Retinal pigment epithelial cell (primary cell): ENCODE measurements at regions not wholly inside any gene's neighbourhood (a gene's known extent, or its start where the extent isn't known, plus 50 kb on each side); places are given as distances from the start of the nearest gene placed in this dataset.

Experiments
- DNase-seq: peaks from one replicate; pipeline ENCODE4 v3.0.0-alpha.2; 2010; ENCODE audit warnings: low read depth
- H3K4me3 ChIP-seq: 2 replicates; pipeline ENCODE4 v1.5.1; 2011; ENCODE audit warnings: mild to moderate bottlenecking, low read length, control low read depth, moderate library complexity
- TF ChIP-seq, protein P1 (sequence below): conservative IDR thresholded peaks from 2 replicates; pipeline ENCODE4 v1.5.1; 2011; ENCODE audit warnings: low read depth, low read length, control low read depth, inconsistent platforms

DNA sequence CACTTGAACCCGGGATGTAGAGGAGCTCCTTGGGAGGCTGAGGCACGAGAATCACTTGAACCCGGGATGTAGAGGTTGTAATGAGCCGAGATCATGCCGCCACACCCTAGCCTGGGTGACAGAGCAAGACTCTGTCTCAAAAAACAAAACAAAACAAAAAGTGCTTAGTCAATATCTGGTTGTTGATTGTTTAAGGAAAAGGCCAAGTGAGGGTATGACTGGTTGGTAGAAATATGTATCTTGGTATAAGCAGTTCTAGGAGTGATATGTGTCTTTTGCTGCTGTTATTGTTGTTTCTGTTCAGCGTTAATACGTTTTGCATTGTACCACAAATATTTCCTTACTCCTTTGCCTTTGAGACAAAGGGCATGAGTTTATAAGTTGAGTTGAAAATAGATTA is 210.7 kb upstream of the DMRT1 start:
- no peak for DNase-seq
- TF ChIP-seq, protein P1, sequence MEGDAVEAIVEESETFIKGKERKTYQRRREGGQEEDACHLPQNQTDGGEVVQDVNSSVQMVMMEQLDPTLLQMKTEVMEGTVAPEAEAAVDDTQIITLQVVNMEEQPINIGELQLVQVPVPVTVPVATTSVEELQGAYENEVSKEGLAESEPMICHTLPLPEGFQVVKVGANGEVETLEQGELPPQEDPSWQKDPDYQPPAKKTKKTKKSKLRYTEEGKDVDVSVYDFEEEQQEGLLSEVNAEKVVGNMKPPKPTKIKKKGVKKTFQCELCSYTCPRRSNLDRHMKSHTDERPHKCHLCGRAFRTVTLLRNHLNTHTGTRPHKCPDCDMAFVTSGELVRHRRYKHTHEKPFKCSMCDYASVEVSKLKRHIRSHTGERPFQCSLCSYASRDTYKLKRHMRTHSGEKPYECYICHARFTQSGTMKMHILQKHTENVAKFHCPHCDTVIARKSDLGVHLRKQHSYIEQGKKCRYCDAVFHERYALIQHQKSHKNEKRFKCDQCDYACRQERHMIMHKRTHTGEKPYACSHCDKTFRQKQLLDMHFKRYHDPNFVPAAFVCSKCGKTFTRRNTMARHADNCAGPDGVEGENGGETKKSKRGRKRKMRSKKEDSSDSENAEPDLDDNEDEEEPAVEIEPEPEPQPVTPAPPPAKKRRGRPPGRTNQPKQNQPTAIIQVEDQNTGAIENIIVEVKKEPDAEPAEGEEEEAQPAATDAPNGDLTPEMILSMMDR = no peak
- no peak overlapping the region for H3K4me3 ChIP-seq

DNA sequence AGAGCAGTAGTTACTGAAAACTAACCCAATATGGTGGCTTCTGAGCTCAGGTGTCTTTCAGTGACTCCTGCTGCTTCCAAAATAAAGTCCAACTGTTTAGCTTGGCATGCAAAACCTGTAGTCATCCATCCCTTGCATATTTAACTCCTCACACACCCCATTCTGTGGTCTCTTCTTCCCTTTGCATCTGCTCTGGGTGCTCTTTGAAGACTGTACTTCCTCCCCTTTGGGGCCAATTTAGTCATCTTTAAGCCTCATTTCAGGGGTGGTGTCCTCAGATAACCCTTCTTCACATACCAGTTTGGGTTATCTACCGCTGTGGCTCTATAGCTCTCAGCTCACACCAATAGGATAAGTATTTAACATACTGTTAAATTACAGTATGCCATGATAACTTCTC is 209.9 kb upstream of the DMRT1 start:
- no peak for DNase-seq
- H3K4me3 ChIP-seq = no peak overlapping the region

DNA sequence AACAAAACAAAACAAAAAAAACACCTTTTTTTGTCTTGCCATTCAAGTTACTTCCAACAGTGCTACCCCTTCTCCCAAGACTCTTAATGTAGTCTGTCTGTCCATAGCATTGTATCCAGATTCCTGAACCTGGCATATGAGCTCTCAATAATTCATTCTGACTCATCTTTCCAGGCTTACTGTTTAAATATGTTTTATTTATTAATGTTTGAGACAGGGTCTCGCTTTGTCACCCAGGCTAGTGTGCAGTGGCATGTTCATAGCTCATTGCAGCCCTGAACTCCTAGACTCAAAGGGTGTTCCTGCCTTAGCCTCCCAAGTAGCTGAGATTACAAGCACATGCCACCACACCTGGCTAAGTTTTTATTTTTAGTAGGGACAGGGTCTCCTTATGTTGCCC is 208.0 kb upstream of the DMRT1 start:
- DNase-seq = no peak
- TF ChIP-seq, protein P1 = no peak
- no peak overlapping the region for H3K4me3 ChIP-seq

More for the DNA sequence above, 209.9 kb upstream of the DMRT1 start:
- TF ChIP-seq, protein P1 = no peak

DNA sequence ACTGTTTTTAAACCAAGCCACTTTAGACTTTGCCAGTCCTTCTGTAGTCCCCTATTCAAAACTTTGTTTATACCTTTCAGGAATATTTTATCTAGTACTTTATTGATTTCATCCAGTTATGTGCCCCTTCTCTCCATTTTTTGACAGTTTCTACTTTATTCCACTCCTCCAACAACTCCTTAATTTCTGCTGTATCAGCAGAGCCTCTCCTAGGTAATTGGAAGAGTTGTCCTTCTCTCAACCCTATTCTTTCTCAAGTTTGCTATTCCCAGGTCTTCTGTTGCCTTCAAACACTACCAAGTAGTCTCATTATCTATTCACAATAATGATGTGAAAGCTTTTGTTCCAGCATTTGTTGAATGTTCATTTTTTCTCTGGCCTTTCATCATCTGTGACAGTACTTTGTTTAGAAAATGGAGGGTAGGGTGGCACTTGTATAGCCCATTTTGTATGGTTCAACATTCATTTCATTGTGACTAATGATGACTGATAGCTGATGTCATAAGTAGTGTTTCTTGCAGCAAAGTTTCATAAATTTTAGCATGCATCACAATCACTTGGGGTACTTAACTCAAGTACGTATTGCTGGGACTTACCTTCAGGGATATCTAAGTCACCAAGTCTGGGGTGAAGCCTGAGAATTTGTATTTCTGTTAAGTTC is 204.4 kb upstream of the DMRT1 start:
- DNase-seq = no peak
- TF ChIP-seq, protein P1 = no peak
- H3K4me3 ChIP-seq = no peak overlapping the region

DNA sequence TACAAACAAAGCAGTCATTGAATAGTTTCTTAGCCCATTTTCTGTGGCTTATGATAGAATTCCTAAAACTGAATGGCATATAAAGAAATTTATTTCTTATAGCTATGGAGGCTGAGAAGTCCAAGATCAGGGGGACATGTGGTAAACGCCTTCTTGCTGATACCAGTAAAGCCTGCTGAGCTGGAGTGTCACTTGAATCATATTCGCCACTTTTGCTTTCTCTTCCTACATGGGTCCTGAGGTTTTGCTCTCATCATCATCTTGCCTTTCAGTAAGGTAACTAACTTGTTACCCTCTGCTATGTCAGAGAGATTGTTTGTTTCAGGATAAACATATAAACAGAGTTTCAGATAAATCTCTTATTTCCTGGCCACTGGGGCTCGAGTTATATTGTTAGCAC is 203.3 kb upstream of the DMRT1 start:
- no peak for DNase-seq
- TF ChIP-seq, protein P1 = no peak
- no peak overlapping the region for H3K4me3 ChIP-seq

DNA sequence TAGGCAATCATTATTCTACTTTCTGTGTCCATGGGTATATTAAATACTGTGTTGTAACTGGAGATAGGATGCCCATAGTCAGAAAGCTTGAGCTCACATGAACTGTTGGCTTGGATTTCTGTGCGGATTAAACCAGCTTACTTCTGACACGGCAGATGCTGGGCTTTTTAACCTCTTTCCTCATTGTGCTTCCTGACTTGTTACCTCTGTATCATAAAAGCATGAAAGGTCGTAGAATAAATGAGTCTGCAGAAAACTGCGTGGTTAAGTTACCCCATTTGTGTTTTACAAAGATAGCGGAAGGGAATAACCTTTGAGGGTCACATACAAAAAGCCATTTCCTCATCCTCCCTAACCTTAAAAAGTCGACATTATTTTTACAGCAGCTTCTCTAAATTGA is 199.5 kb upstream of the DMRT1 start:
- peak; percentile 80 for DNase-seq
- TF ChIP-seq, protein P1 = no peak
- no peak overlapping the region for H3K4me3 ChIP-seq

DNA sequence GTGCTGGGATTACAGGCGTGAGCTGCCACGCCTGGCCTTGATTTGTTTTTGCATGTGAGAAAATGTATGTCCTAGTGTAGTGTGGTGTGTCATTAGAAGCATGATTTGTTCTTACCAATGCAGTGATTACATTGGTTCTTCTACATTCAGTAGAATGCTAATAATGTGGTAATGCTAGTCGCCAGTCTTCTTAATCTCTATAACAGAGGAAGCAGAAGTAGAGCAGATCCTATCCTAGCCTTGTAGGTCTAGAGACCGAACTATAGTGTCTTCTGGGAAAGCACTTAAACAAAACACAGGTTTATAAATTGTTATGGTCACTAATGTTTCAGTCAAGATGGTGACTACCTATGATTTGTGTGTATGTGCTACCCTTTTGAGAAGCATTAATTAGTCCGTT is 197.5 kb upstream of the DMRT1 start:
- no peak for DNase-seq
- TF ChIP-seq, protein P1 = no peak
- H3K4me3 ChIP-seq = no peak overlapping the region
